ENCODE measurements at regions not wholly inside any gene's neighbourhood (a gene's known extent, or its start where the extent isn't known, plus 50 kb on each side); places are given as distances from the start of the nearest gene placed in this dataset.
A peak's percentile ranks its signal among the peaks of the same experiment; 100 is the strongest.

GRCh38 chr10:88086187-88086960 is 222.9 kb downstream of the PTEN start:
- DNase-seq = no peak

DNA sequence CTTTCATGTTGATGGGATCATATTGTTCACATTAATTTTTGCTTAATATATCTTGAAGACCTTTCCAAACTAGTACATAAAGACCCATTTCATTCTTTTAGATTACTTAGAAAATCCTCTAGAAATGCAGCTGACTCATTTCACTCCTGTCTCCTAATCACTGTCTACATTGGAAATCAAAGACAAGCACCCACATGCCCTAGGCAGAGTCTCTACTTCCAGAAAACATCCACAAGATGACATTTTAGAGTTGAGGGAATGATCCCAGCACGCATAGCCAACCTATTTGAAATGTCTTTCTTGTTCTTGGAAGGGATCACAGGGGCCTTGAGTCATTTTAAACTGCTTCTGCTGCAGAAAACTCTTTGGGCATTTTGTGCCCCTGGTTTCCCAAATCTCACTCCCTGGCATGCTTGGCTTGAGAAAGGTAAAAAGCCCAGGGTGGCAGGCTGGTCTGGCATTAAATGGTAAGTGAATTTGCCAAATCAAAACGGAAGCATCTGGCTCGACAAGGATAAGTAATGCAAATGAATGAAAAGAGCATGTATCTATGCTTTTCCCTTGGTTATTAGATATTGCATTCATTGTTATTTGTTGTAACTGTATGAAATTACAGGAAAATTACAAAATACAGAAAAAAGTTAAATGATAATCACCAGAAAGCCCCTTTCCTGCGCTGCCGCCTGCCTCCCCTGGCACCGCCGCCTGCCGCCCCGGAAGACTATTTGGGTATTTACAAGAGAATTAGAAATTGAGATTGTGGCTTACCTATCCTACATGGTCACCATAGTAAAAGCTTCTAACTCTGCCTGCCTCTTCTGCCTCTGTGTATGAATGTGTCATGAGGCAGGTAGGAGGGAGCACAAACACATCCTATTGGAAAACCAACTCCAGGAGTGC is 225.3 kb downstream of the PTEN start:
- no peak for DNase-seq

DNA sequence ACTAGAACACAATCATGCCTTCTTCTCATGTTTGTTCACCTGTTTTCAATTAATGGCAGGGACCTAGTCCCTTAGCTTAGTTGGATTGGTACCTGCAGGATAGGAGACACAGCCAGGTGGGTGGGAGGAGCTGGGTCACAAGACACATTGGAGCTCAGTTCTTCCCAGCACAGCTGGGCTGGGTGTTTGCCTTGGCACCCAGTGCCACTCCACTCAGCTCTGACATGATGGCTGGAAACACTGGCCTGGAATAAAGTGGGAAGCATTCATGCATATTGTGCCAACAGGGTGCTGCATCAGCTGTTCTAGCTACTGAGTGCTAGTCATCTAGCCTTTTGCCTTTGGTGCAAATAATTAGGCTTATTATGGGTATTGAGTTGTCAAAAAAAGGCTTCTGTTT is 226.1 kb downstream of the PTEN start:
- DNase-seq = no peak

DNA sequence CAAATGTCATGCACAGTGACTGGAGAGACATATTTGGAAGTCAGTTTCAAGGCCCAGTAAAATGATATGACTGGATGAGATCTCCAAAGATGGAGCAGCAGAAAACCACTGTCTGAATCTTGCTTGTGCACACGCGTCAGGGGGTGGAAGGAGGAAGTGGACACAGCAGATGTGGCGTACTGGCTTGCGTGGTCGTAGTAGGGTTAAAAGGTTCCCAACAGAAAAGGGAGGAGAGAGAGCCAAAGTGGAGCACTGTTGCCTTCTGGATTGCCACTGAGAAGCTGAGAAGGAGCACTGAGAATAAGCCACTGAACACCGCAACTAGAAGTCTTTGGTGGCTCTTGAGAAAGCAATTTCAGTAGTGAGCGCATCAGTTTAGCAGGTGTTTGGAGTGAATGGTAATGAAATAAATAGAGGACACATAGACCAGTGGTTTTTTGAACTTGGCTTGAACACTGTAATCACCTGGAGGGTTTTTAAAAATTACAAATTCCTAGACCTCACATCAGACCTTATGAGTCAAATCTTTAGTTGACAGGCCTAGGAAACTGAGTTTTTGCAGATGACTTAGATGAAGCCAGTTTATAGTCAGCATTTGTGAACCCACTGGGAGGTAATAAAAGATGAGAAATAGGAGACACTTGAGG is 227.3 kb downstream of the PTEN start:
- DNase-seq = no peak

GRCh38 chr10:88091490-88092061 is 228.2 kb downstream of the PTEN start:
- peak; percentile 62 for DNase-seq

DNA sequence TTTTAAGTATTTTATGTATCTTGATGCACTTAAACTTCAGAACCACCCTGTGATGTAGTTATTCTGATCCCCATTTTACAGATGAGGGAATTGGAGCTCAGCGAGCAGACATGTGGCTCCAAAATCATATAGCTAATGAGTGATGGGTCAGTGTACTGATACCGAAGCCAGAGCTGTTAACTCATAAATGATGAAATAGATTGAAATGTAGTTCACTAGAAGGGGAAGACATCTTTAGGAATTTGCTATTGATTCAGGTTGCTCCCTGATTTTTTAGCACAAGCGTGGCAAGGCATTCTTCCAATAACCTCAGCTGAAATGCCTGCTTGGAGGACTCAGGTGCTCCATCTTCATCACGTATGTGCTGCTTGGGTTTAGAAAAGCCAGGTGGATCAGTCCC is 228.8 kb downstream of the PTEN start:
- no peak for DNase-seq

- no peak for DNase-seq
These were observed 229.5 kb downstream of the PTEN start for GRCh38 chr10:88092973-88093372.

- DNase-seq = no peak
These were observed 231.4 kb downstream of the PTEN start for GRCh38 chr10:88094795-88095194.

DNA sequence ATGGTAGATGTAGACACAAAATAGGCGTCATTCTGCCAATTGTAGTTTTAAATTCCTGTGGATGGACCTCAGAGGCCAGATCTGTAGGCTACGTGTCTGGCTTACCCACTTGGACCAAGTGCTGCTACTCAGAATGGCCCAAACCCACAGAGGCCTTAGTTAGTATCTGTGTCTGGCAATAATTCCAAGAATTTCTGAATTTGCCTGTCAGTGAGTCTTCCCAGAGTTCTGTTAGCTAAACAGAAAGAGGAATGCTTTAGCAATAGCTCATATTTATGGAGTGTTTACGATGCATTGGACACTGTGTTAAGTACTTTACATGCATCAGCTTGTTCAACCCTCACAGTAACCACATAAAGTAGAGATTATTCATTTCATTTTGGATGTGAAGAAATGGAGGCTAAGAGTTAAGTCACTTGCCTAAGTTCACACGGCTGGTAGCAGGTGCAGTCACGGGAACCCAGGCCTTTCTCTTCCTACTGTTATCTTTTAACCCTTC is 231.8 kb downstream of the PTEN start:
- no peak for DNase-seq

DNA sequence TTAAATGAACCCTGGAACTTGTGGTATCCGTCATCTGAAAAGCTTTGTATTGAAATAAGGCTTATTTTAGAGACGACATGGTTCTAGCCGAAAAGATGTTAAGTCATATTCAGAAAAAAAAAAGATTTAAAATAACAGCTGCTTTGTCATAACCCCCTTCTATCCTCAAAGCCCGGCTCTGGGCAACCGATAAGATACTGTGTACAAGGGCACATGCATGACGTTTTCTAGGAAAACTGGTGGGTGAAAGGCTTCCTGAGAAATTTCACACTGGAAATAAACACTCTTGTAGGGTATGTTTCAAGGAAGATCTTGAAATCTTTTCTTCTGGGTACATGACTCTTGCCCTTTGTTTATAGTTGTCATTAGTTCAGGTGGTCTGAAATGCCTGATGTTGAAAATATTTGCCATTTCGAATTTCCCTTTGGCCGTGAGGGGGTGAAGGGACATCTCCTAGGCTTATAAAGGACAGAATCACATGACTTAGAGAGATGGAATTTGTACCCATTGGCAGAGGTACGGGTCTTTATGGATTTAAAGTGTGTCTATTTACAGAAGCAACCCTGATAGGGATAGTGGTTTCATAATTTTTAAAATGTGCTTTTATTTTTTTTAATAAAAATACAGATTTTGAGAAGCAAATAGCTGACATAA is 232.5 kb downstream of the PTEN start:
- no peak for DNase-seq

- no peak for DNase-seq
These were observed 233.7 kb downstream of the PTEN start for GRCh38 chr10:88097092-88097516.

GRCh38 chr10:88097536-88097935 is 234.1 kb downstream of the PTEN start:
- DNase-seq = no peak

DNA sequence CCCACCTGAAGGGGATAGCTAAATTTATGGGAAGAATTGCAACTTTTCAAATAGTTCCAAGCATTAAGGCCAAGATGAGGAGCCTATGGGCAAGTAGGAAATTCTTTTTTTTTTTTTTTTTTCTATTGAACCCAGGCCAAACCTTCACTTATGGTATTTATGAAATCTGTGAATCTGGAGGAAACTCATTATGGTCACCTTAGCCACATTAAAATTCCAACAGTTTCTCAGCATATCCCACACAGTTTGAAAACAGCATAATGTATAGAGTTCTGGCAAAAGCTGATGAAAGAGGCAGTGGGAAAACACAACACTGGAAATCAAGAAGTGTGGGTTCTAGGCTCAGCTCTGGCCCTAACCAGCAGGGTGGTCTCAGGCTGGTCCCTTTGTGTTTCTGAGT is 236.9 kb downstream of the PTEN start:
- no peak for DNase-seq

GRCh38 chr10:88101666-88102065 is 238.2 kb downstream of the PTEN start:
- no peak for DNase-seq

DNA sequence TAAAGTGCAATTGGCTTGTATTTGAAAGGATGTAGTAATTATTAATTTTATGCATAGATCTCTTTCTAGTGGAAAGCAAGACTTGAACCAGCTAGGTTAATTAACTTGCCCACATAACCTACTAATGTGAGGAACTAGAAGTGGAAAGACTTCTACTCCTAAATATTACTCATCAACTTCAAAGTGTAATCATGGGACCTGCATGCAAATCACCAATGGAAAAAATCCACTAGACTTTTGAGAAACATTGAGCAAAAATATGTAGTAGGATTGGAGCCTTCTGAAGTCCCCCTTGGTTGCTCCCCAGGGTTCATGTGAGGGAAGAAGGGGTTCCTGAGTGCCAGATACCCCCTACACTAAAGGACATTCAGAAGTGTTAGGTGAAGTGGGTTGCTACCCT is 240.2 kb downstream of the PTEN start:
- DNase-seq = no peak

DNA sequence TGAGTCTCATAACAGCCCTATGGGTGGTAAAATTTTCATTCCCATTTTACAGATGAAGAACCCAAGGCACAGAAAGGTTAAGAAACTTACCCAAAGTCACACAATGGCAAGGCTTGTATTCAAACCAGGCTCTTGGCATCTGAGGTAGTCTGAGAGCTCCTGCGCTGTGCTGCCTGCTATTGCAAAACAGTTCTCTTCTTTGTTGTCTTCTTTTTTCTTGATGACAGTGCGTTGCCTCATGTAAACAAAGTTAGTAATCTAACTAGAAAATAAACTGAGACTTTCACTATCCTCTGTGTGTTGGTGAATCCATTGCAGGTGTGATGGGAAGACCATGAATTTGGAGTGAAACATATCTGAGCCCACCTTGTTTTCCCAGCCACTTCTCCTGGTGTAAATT is 240.8 kb downstream of the PTEN start:
- no peak for DNase-seq

DNA sequence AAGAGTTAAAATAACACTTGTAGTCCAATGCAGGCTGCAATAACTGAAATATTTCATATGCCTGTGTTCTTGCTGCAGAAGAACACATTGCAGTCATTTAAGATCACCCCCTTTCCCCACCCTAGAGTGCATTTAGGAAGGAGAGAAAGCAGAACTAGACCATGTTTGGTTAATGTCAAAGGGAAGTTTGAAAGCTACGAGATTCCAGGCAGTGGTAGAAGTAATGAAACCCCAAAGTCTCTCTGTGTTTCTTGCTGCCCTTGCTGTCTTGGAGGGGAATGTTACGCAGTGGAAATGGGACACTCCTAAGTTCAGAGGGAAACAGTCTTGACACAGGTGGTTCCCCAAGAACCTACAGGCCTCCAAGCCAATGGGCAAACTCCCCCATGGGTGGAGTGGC is 242.9 kb downstream of the PTEN start:
- no peak for DNase-seq

- DNase-seq = no peak
These were observed 244.1 kb downstream of the PTEN start for GRCh38 chr10:88107296-88108097.

DNA sequence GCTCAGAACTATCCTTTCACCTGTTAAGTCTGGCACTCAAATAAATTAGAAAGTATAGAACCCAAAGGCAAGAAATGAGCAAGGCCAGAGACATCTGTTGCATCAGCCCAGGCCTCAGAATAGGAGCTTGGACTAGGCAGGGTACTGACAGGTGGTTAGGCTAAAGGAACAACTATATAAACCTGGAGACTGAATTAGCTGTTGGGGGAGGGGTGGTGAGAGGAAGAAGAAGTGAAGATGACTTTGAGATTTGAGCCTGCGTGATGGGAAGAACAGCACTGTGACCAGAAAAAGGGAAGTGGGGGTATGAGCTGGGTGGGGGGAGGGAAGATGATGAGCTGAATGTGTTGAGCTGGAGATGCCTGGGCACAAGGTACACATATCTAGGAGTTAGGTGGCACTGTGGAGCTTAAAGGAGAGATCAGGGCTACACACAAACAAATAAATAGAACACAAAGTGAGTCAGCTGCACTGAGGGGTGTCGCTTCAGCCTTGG is 244.7 kb downstream of the PTEN start:
- DNase-seq = no peak

GRCh38 chr10:88110355-88110754 is 246.9 kb downstream of the PTEN start:
- no peak for DNase-seq

DNA sequence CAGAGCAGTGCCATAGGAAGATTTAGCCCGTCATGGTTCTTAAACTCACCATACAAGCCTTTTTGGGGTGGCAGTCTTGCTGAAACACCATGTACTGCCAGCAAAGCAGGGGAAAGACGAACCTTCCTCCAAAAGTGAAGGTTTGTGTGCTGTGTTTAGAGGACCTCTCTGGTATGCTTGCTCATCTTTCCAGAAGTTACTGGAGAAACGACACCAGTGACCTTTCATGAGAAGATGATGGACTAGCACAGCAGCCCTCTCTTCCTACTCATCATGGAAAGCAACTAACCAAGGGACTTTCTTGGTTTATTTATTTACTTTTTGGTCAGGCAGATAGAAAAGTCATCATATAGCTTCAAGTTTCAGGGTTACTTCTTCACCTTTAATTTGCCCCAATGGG is 247.4 kb downstream of the PTEN start:
- no peak for DNase-seq

GRCh38 chr10:88111294-88111693 is 247.9 kb downstream of the PTEN start:
- no peak for DNase-seq
